ENCODE measurements at regions not wholly inside any gene's neighbourhood (a gene's known extent, or its start where the extent isn't known, plus 50 kb on each side); places are given as distances from the start of the nearest gene placed in this dataset.

DNA sequence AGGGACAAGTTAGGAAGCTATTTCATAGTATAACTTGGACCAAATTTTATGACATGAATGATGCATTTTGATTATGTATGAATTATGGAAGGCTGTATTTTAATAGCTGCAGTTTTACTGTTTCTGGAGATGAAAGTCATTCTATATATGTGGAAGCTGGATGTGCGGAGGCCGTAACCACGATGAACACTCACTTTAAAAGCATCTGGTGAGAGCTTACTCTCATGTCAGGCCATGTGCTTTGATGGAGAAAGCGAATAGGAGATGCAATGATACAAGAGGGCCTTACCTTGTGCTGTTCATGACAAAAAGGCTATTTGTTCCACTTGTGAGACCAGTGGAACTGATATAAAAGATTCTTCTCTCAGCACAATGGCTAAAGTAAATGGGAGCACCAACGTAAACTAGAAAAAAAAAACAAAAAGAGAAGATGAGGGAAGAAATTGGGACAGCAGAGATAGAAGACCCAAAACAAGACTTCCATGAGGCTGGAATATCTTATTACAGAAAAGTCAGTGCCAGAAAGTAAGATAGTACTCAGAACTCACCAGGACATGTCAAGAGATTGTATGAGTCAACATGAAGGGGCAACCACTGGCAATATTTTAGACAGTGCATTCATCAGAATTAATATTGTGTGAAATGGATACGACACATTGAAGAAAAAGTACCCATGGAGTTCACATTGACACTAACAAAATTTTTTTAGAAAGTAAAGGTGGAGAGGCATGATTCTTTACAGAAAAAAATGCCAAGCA, 63.3 kb upstream of the GAB1 start:
- Histone ChIP-seq H4K91ac (ENCODE audit: insufficient read length, low read depth, low read length) (no peak overlapping the region), H3K14ac (ENCODE audit: insufficient read depth, low read length) (no peak overlapping the region), H2AFZ (ENCODE audit: low read length) (no peak overlapping the region), H3K23me2 (ENCODE audit: insufficient read length, low read depth, low read length, poor library complexity, severe bottlenecking) (no peaks in the 10 kb centered on the region), H4K8ac (replicated peaks; ENCODE audit: insufficient read length, low read depth, low read length) (no peak overlapping the region), H3K4me1 (ENCODE audit: insufficient read depth, low read length) (no peaks in the 10 kb centered on the region), H3K79me1 (ENCODE audit: insufficient read depth, low read depth, low read length, poor library complexity, severe bottlenecking) (no peaks in the 10 kb centered on the region), H2AK5ac (ENCODE audit: insufficient read length, low read length) (no peak overlapping the region), H3K56ac (ENCODE audit: insufficient read length, low read depth, low read length) (no peak overlapping the region), H4K20me1 (ENCODE audit: control insufficient read depth, insufficient read depth, insufficient read length) (no peaks in the 10 kb centered on the region), H3K4ac (ENCODE audit: low read depth, low read length) (no peak overlapping the region), H3K23ac (ENCODE audit: insufficient read length, low read depth, low read length) (no peak overlapping the region), H3K18ac (ENCODE audit: insufficient read length, low read depth, low read length) (no peak overlapping the region), H2BK15ac (ENCODE audit: low read depth, low read length) (no peak overlapping the region), H2BK12ac (ENCODE audit: insufficient read length, low read depth, low read length) (no peak overlapping the region), H3K9ac (ENCODE audit: extremely low read depth, insufficient read length, low read length) (no peak overlapping the region), H3K27me3 (ENCODE audit: insufficient read depth, low read length) (no peaks in the 10 kb centered on the region), H3K79me2 (ENCODE audit: insufficient read depth, low read length) (no peaks in the 10 kb centered on the region), H3K4me2 (ENCODE audit: insufficient read depth, insufficient read length, low read length) (no peak overlapping the region), H2BK5ac (ENCODE audit: insufficient read length, low read length) (no peak overlapping the region), H3K27ac (ENCODE audit: insufficient read length, low read depth, low read length) (no peak overlapping the region), H3T11ph (ENCODE audit: low read length) (no peak overlapping the region), H4K5ac (ENCODE audit: insufficient read length, low read depth, low read length) (no peak overlapping the region), H3K9me3 (ENCODE audit: control insufficient read depth, low read depth, low read length) (no peaks in the 10 kb centered on the region), H2BK120ac (ENCODE audit: low read depth, low read length, poor library complexity, severe bottlenecking) (no peak overlapping the region), H2BK20ac (ENCODE audit: low read depth, low read length, poor library complexity, severe bottlenecking) (no peak overlapping the region)
- no peak overlapping the region for H3K4me3 Mint-ChIP-seq
- peaks cover 10 to 11% of the 10 kb centered on the region in 2 experiments for H3K9me3 Mint-ChIP-seq
- no CpG with 5 or more reads among the region's 6 CpGs for WGBS (ENCODE audit: extremely low coverage, insufficient read length, low lambda C conversion rate)
- H3K4me1 Mint-ChIP-seq = no peaks in the 10 kb centered on the region
- no peak for TF ChIP-seq CTCF (conservative IDR thresholded peaks at IDR 0.05)
- peaks cover 7 to 11% (median 10%) of the 10 kb centered on the region in 3 experiments; a peak in 6 of 7 replicates for H3K36me3 Mint-ChIP-seq (ENCODE audit: insufficient read depth in 1 of 3, low read depth in 3 of 3)
- no peak for DNase-seq
- no peaks in the 10 kb centered on the region for H3K27me3 Mint-ChIP-seq (ENCODE audit: low read depth)
- no peak overlapping the region for H3K27ac Mint-ChIP-seq

All from H9 (cell line).